Right hindlimb (tissue), 1 donor: ENCODE measurements at regions not wholly inside any gene's neighbourhood (a gene's known extent, or its start where the extent isn't known, plus 50 kb on each side); places are given as distances from the start of the nearest gene placed in this dataset.

Source experiments
- DNase-seq: peaks from one replicate; pipeline ENCODE4 v3.0.0-alpha.2; 2018

DNA sequence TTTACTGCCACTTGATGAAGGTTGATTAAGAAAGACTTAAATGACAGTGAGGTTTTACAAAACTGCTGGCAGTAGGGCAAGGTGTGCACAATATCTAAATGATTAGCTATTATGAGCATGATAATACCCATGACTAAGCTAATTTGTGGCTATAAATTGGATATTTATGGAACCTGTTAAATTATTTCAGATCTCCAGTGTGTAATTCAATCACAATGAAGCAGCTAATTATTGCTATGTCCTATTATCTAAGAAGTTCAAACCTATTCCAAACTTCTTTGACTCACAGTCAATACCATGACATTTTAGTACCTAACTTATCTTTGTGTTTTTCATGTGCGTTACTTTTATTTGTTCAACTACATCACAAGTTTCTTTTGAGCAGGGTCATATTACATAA is 253.8 kb upstream of the MMADHC start:
- no peak for DNase-seq

DNA sequence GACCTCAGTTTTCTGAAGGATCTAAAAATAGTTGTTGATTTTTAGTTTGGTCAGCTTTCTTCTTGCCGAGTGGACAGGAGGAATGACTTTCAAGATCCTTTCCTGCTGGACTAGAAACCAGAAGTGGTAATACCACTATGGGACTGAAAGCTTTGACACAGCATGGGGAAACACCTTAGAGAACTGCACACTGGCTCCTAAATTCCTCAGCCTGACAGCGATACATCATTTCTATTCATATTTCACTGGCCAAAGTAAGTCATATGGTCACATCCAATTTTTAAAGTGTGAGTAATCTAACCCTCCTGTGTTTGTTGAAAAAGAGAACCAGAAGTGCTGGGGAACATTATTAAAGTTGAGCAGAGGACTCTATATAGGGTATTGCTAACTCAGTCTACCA is 244.7 kb upstream of the MMADHC start:
- no peak for DNase-seq

DNA sequence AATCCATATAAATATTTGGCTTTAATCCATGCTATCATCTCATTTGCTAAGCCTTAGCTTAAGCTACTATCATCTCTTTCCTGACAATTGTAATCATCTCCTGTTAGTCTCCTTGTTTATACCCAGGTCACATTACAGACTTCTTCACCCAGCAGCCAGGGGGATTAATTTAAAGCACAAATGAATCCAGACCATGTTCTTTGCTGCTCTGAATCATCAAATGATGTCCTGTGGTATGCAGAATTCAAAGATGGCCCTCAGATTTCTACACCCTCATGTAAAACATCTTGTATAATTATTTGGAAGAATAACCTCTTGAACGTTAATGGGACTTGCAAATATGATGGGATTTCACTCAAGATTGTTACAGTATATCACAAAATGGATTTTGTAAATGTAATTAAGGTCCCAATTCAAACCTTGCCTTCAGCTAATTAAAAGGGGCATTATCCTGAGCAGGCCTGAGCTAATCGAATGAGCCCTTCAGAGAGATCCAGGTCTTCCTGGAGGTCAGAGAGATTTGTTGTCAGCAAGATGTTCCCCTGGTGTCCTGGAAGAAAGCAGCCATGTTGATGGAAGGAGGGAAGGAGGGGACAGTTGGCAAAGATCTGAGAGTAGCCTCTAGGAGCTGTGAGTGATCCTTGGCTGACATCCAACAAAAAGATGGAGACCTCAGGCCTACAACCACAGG is 241.1 kb upstream of the MMADHC start:
- DNase-seq: no peak

DNA sequence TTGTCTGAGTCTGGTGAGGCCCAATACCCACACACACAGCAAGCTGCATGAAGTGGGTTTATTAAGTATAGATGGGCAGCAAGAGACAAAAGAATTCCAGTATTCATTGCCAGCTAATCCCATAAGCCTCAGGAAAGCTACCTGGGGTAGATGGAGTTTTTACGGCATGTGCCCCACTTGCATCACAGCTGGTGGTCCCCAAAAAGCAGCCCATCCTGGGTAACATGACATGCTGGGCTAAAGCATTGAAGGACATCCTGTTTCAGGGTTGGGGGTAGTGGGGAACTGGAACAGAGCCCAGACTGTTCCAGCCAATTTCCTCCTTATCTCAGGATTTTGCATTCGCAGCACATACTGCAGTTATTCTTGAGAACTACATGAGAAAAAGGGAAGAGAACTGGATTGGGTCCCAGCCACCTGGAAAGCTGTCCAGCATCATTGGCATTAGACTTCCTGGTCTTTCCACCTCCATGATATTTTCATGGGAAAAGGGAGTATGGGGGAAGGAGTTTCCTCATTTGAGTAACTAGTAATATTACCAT is 240.1 kb upstream of the MMADHC start:
- DNase-seq: peak; percentile 20

DNA sequence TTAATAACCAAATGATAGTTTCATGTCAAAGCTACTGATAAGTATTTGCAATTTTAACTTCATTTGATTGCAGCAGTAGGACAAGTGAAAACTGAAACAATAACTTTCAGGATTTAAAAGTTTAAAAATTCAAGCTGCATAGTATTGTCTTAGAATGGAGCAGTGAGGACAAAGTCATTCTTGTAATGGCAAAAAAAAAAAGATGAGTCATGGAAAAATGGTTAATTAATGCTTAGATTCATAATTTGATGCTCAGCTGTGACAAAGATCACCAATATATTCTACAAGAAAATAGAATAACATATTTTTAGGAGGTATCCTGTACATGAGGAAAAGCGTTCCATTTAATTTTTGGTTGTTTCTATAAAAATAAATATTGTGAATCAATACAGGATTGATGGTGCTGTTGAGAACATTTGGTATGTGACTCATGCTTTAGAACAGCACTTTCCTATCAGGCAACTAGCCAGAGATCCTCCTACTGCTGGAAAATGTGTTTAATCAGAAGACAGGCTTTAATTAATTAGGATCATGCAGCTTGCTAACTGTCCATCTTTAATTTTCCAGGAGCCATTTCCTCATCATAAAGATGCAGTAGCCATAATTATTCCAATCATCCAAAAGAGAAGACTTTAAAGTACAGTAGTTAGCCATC is 239.0 kb upstream of the MMADHC start:
- DNase-seq: no peak

DNA sequence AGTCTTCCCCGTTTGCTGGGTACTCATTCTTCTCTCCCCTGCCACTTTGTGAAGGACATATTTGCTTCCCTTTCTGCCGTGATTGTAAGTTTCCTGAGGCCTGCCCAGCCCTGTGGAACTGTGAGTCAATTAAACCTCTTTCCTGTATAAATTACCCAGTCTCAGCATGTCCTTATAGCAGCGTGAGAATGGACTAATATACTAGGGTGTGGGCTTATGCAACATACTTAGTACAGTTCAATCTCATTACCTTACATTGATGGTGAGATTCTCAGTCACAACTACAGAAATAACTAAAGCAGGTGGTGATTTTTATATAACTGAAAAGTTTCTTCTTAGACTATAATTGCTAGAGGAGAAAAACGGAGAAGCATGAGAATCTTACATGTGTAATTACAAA is 237.9 kb upstream of the MMADHC start:
- DNase-seq: no peak

DNA sequence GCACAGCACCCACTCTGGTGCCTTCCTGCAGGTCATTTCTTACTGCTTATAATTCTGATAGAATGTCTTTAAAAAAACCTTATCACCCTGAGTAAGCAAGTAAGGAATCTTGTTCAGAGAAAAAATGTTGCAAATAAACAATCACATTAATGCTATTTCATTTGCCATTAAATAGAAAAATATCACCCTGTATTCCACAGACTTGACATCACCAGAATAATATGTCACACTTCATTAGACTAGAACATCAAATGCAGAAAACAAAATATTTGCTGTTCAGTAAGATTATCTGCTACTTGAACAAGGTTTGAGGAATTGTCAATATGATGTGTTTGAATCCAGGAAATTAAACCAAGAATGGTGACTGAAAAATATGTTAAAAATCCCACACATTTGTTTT is 236.6 kb upstream of the MMADHC start:
- no peak for DNase-seq

DNA sequence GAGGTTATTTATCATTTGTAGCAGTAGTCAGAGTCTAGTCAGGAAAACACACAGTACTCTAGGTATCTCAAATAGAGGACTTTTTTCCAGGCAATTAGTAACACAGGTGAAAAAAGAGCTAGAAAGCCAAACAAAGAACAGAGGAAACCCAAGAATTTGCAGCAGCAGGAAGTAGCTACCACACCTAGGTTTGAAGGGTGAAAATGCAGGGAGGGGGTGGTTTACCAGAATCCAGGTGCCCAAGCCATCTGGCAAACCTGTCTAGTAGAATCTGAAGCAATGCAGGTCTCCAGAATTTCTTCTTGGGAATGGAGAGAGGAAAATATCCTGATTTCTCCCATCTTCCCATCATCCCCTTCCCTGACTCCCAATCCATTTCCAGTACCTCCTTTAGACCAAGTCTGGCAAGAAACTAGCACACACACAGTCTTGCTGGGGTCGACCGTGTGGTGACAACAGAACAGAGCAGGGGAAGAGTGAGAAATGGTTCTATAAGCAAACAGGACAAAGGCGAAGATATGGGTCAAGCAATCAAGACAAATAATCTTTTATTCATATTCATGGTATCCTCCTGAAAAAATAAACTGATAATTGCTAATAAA is 231.9 kb upstream of the MMADHC start:
- DNase-seq: no peak

DNA sequence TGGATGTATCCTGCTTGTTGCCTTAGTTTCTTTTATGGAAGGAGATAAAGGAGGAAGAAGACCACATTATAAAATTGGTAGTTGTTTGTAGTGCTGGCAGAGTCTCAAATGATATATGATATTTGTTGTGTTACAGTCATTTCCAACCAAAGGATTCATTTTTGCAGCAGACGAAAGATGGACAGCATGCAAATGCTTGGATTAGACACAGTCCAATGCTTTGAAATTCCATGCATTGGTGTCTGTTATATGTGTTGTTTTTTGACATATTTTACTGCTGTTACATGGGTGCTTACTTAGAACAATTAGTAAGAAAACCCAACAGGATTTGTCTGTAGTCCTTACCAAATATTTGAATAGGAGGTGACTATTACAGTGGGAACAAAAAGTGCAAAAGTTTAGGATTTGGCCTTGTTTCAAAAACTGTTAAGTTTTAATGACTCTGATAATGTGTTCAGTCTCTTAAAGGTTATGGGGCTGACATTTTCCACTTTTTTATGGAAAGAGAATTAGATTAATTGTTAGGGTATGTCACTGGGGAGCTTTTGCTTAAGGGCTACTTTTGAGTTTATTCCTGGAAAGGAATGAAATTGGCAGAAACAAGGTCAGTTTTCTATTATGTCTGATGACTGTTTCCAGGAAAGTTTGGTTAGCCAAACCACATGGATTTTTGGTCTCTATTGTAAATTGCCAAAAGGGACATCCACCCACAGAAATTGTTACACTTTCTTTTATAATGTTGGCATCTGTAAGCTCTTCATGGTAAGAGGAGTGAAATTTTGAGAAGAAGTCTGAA is 229.4 kb upstream of the MMADHC start:
- DNase-seq: no peak

DNA sequence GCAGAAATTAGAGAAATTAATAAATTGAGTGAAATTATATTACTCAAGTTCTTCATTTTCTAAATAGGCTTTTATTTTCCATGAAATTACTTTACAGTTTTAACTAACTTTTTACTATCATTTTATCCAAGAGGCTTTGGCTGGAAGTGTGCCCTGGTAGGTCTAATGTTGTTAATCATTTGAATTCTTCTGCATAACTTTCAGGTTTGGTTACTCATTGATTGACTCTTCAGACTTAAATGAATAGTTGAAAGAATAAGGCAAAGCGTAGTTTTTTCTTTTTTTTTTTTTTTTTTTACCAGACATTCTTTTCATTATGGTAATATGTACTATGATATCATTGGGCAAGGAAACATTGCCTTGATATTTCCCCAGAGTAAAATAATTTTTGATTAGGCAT is 228.4 kb upstream of the MMADHC start:
- DNase-seq: no peak

DNA sequence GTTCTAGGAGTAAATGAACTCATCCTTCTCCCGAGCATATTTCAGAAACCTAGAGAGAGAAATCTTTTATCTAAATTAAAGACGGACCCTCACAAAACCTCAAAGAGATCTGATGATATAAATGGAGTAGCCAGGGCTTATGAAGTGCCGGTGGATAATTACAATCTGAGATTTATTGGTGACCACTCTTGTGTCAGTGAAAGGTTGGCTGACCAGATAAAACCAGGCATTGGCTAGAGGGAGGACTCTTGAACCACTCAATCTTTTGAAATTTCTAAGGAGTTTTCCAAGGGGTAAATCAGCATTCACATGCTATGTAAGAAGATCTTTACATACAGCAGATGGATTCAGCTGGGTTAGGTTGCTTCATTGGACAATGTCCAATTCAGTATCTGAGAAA is 227.3 kb upstream of the MMADHC start:
- DNase-seq: no peak

DNA sequence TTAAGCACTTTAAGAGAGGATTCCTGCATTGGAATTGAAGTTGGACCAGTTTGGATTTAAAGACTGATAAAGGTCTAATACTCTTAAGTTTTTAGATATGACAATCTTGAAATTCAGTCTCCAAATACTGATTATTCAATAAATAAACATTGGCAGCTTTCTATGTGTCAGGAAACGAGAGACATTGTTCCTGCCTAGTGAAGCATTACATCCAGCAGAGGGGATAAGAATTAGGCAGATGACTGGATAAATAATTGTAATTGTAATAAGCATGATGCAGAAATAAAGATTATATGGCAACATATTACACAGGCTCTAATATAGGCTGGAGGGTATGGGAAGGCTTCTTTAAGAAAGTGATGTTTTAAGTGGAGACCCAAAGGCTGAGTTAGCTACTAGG is 226.5 kb upstream of the MMADHC start:
- DNase-seq: no peak

DNA sequence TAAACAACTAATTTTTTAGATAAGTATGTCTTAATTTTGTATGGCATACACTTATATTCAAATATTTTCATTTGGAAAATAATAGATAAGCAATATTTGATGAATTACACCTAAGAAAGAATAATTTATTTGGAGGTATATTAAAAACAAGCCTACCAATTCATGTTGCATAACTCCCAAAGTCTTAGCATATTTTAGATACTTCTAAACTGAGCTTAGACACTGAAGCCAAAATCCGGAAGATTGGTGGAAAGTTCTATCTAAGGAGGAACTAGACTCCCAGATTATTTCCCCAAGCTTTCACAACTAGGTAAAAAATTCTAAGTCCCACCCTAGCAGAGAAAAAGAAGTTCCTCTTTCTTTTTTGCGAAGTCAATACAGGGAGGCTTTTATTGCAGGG is 221.0 kb upstream of the MMADHC start:
- DNase-seq: no peak

DNA sequence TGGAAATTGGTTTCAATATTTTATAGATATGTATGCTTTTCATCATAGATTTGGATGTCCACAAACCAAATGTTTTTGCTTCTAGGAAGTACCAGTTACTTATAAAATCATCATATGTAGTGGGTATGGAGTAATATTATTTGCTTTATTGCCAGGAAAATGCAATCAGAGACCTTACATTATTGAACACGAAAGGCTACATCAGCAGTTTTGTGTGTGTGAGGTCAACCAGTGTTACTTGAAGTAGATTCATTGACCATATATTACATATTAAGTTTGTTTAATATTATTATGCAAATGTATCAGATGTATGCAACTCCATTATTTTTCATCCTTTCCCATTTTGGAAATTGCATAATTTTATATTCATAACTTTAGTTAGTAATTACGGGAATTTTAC is 219.1 kb upstream of the MMADHC start:
- no peak for DNase-seq

DNA sequence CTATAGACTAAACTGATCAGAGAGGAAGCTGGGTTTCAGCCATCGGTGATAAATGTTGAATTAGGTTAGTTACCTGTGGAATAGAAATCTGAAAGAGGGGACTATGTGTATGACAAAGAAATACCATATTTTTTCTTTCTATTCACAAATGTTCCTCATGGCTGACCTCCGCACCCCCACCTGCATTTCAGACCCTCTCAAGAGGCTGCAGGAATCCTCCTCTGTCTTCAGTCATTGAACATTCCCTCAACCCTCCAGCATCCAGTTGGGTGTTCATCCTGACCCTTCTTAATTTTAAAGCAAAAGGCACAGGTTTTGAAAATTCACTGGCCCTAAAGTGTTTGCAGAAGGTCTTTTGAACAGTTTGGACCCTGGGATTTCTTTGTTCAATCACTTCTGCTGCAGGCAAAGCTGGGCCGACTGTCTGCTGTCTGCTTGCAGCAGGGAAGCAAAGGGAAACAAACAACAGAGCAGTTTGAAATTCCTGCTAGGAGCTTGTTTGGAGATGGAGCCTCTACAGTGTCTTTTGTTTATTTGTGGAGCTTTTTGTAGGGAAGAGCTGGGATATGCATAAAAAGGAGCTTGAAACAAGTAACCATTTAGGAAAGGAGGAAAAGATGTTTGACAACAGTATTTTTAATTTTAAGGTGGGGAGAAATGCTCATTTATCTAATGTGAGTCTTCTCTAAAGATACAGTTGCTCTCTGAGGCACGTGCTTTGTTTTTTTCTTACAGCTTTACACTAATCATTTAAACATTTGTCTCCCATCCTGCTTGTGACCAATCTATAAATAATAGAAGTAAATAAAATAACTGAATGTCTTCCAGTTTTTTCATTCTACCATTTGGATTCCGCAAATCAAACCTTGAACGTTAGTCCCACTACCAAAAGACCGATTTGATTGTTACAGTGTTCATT is 213.3 kb upstream of the MMADHC start:
- no peak for DNase-seq

DNA sequence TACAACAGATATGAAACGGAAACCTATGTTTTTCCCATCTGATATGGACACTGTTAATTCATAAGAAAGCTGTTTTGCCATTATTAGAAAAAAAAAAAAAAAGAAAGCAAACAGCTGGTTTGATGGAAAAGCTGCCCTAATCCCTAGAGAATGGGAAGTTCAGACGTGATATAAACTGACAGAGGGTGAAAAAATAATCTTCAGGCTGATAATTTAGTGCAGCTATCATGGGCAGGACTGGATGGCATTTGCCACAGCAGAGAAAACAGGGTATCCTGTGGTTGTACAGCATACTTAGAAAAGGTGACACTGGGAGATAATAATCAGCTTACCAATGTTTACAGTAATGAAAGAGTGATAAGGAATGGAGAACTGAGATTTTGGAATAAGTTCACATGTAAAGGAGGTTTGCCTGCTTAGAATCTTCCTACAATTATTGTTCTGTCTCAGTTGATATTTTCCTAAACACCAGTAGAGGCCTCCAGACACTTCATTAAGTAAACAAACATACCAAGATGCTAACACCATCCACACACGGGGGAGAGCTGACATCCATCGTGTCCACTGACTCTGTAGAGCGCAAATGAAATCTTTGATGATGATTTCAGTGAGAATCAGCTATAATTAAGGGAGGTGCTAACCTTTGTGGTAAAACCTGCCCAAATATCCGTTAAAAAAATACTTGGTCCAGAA is 211.6 kb upstream of the MMADHC start:
- DNase-seq: peak; percentile 31

DNA sequence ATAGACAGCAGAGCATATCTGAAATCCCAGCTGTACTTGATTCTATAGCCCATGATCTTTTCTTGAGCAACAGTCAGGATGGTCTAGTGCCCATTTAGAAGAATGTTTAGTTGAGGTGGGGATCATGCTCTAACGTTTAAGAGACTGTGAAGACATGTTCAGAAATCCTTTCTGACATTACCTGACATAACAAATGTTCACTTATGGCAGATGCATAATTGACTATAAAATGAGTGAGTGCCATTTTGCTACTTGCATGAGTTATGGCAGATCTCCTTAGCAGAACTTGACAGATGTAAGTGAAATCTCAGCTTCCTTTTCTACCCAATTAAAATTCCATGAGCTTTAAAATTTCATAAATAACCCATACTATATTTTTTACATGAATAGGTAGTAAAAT is 209.5 kb upstream of the MMADHC start:
- no peak for DNase-seq

DNA sequence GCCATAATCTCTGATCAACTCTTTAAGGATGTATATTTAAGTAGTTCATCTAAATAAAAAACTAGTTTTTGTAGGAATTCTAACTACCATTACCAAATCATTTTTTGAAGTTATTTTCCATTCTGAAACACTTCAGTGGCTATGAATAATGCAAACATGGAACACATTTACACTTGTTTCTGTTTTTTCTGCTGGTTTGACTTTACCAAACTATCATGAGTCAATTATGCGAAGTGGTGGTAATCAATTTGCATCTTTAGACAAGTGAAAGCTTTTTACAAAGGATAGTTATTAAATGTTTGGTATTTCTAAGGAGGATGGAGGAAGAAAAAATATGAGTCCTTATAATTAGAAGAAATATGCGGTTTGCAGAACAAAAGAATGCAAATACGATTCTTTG is 202.0 kb upstream of the MMADHC start:
- no peak for DNase-seq

DNA sequence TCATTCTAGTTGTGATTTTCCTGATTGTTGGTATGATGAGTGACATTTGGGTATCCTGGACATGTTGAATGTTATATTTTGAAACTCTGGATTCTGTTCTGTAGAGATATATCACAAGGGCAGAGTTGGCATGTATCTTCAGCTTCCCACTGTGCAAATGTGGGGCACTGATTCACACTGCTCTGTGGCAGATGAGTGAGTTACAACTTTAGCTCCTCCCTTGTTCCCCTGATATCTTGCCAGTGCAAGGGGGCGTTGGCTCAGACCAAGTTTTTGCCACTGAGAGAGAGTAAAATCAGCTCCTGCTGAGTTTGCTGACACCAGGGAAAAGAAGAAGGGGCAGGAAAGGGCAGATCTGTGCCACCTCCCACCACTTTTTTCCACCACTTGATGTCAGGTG is 199.6 kb upstream of the MMADHC start:
- no peak for DNase-seq

DNA sequence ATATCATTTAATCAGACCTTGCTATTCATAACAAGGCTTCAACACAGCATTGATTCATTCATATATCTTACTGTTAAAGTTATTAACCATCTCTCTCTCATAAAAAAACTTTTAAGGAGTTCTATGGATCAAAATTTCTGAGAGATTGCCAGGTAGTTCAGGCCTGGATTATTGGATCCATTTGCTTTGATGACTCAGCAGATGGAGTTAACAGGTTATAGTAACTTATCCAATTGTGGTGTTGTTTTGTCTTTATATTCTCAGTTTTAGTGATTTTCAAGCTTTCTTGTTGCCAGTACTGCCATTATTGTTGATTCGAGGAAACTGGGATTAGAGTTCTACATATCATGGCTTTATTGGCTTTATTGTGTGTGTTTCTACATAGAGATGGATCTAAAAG is 195.7 kb upstream of the MMADHC start:
- DNase-seq: no peak

DNA sequence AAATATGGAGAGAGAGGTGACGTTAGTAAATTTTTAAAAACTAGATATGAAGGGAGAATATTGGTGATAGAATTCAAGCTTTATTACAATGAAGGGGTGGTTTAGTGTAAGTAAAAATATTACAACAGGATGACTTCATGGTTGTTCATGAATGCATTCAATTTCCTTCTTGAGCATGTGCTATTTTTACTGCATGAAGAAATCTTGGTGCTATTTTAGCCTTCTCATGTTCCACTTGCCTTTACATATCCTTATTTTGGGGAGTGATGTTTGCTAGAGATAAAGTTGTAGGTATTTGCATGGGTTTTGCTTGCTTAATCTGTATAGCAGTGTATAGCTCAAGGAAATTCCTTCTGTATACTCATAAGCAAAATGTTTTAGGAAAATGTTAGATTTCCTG is 195.0 kb upstream of the MMADHC start:
- DNase-seq: no peak
